Activated B cell treated with CpG ODN at 0.5 μM for 24 hours (primary cell): ENCODE measurements at regions not wholly inside any gene's neighbourhood (a gene's known extent, or its start where the extent isn't known, plus 50 kb on each side); places are given as distances from the start of the nearest gene placed in this dataset.

Source experiments
- ATAC-seq: fragments of 200-7000 bp; cut with Tn5 transposase; one replicate; pipeline ENCODE4 v1.10.0; 2021; ENCODE audit warnings: low read depth, mild to moderate bottlenecking, moderate library complexity
- CTCF ChIA-PET: fragments of 350-600 bp; sonication (Branson Sonifier 250); formaldehyde crosslinking; loops from one replicate; lab custom pipeline; 2021; ENCODE audit warnings: antibody characterized with exemption; lab: Charles Lee
- POLR2A ChIA-PET: fragments of 350-600 bp; sonication (Branson Sonifier 250); formaldehyde crosslinking; loops from one replicate; lab custom pipeline; 2021; ENCODE audit warnings: antibody characterized with exemption; lab: Charles Lee
- DNase-seq: peaks from one replicate; pipeline ENCODE4 v3.0.0; 2022
- H3K27ac Mint-ChIP-seq: one replicate; pipeline ENCODE4 v1.8.0; 2020; ENCODE audit warnings: mixed read lengths
- H3K27me3 Mint-ChIP-seq: one replicate; pipeline ENCODE4 v1.8.0; 2021; ENCODE audit warnings: mixed read lengths
- H3K36me3 Mint-ChIP-seq: one replicate; pipeline ENCODE4 v1.8.0; 2021; ENCODE audit warnings: low read depth, mixed read lengths
- H3K4me1 Mint-ChIP-seq: one replicate; pipeline ENCODE4 v1.8.0; 2021; ENCODE audit warnings: mixed read lengths
- H3K4me3 Mint-ChIP-seq: one replicate; pipeline ENCODE4 v1.8.0; 2020; ENCODE audit warnings: mild to moderate bottlenecking, mixed read lengths
- H3K9me3 Mint-ChIP-seq: one replicate; pipeline ENCODE4 v1.8.0; 2020; ENCODE audit warnings: mixed read lengths
- intact Hi-C: fragments of 100-400 bp; cut with micrococcal nuclease; formaldehyde crosslinking; loops from one replicate; pipeline ENCODE4 v1.15.1; 2024
- TF ChIP-seq, protein P1 (sequence below): fragments of 200-600 bp; IDR thresholded peaks from one replicate; pipeline ENCODE4 v1.8.0; 2022; ENCODE audit warnings: antibody characterized with exemption, mild to moderate bottlenecking

DNA sequence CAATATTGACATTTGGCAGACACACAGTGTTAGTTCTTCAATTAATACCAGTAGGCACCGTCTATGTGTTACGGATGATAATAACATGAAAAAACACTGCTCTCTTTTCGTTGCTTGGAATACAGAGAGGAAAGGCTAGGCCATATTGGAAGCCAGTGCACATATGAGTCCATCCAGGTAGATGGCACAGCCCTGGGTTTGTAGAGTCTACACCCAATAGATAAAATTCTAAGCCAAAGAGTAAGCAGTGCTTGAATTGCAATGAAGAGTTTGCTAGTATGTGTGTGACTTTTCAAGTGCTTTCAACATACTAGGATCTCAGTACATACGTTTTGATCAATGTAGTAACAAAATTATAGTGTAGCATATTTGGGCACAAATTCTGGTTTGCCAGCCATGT lies 243.3 kb upstream of the AVPR1A start:
- ChIA-PET POLR2A (no interaction called here), CTCF (no interaction called here)
- H3K27me3 Mint-ChIP-seq = no peaks in the 10 kb centered on the region
- H3K36me3 Mint-ChIP-seq = no peaks in the 10 kb centered on the region
- no peak for ATAC-seq
- no peak overlapping the region for H3K4me3 Mint-ChIP-seq
- H3K27ac Mint-ChIP-seq = no peak overlapping the region
- TF ChIP-seq, protein P1, sequence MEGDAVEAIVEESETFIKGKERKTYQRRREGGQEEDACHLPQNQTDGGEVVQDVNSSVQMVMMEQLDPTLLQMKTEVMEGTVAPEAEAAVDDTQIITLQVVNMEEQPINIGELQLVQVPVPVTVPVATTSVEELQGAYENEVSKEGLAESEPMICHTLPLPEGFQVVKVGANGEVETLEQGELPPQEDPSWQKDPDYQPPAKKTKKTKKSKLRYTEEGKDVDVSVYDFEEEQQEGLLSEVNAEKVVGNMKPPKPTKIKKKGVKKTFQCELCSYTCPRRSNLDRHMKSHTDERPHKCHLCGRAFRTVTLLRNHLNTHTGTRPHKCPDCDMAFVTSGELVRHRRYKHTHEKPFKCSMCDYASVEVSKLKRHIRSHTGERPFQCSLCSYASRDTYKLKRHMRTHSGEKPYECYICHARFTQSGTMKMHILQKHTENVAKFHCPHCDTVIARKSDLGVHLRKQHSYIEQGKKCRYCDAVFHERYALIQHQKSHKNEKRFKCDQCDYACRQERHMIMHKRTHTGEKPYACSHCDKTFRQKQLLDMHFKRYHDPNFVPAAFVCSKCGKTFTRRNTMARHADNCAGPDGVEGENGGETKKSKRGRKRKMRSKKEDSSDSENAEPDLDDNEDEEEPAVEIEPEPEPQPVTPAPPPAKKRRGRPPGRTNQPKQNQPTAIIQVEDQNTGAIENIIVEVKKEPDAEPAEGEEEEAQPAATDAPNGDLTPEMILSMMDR = no peak
- DNase-seq = no peak
- H3K4me1 Mint-ChIP-seq = no peaks in the 10 kb centered on the region
- intact Hi-C loops = no loop called here
- H3K9me3 Mint-ChIP-seq = peaks cover 2% of the 10 kb centered on the region

DNA sequence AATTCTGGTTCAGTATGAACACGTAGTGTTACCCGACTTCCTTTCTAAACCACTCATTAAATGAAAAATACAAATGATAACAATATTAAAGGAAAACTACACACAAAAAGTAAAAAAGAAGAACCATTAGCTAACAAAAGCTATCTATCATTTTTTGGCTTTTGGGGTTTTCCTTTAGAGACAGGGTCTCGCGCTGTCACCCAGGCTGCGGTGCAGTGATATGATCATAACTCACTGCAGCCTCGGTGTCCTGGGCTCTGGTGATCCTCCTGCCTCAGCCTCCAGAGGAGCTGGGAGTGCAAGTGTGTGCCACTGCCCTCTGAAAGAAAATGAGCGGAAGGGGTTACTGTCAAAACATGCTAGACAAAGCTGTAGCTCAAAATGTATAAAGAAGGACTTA lies 238.2 kb upstream of the AVPR1A start:
- Mint-ChIP-seq H3K36me3 (no peaks in the 10 kb centered on the region), H3K4me1 (no peaks in the 10 kb centered on the region), H3K9me3 (no peaks in the 10 kb centered on the region), H3K4me3 (no peak overlapping the region), H3K27ac (no peak overlapping the region), H3K27me3 (no peaks in the 10 kb centered on the region)
- intact Hi-C loops = no loop called here
- TF ChIP-seq, protein P1 = no peak
- ATAC-seq (no peak), DNase-seq (no peak)
- POLR2A ChIA-PET = no interaction called here
- CTCF ChIA-PET = no interaction called here

DNA sequence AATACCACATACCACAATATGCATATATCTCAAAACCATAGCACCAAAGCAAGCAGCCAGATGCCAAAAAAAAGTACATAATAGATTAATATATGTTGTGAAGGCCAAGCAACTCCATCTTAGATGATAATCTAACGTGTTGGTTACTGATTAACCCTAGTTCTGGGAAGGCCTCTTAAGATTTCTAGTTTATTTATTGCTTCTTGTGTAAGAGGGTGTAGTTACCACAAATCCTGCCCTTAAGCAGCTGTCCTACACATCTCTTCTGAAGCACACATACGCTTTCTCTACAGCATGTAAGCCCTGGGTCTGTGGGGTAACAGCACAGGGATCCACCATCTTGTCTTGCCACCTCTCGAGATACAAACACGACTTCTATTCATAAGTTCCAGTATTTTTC lies 236.8 kb upstream of the AVPR1A start:
- ATAC-seq (no peak), DNase-seq (no peak)
- no peaks in the 10 kb centered on the region for H3K27me3 Mint-ChIP-seq
- H3K9me3 Mint-ChIP-seq = no peaks in the 10 kb centered on the region
- no peak overlapping the region for H3K27ac Mint-ChIP-seq
- no peak overlapping the region for H3K4me3 Mint-ChIP-seq
- ChIA-PET CTCF (no interaction called here), POLR2A (no interaction called here)
- no peaks in the 10 kb centered on the region for H3K36me3 Mint-ChIP-seq
- intact Hi-C loops = no loop called here
- H3K4me1 Mint-ChIP-seq = no peaks in the 10 kb centered on the region
- TF ChIP-seq, protein P1 = no peak

DNA sequence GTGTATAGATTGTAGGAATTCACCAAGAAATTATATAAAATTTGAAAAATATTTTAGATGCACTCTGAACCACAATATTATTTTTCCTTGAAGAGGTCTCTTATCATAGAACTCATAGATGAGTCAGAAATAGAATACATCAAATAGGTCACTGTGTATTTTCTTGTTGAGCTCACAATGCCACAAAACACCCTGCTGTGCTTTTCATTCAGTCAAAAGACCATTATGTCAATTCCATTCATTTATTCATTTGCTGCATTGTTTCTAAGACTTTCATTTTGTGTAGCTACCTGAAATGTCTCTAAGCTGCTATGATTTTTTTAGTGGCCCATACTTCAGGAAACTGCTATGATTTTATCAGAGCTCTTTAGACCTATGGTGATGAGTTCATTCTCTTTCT lies 231.9 kb upstream of the AVPR1A start:
- TF ChIP-seq, protein P1 = no peak
- ATAC-seq (no peak), DNase-seq (no peak)
- no peak overlapping the region for H3K4me3 Mint-ChIP-seq
- no peaks in the 10 kb centered on the region for H3K9me3 Mint-ChIP-seq
- no peaks in the 10 kb centered on the region for H3K36me3 Mint-ChIP-seq
- no peaks in the 10 kb centered on the region for H3K27me3 Mint-ChIP-seq
- CTCF ChIA-PET = no interaction called here
- no peak overlapping the region for H3K27ac Mint-ChIP-seq
- POLR2A ChIA-PET = interaction anchor here (0.6 kb wide), 1 partner anchor 26 kb away, joined by 3 read pairs; no protein-coding TSS in a partner anchor
- no peaks in the 10 kb centered on the region for H3K4me1 Mint-ChIP-seq
- intact Hi-C loops = no loop called here

DNA sequence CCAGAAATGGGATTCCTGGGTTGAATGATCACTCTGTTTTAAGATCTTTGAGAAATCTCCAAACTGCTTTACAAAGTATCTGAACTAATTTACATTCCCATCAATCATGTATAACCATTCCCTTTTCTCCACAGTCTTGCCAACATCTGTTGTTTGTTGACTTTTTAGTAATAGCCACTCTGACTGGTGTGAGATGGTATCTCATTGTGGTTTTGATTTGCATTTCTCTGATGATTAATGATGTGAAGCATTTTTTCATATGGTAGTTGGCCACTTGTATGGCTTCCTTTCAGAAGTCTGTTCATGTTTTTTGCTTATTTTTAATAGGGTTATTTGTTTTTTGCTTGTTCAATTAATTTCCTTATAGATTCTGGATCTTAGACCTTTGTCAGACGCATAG lies 211.8 kb upstream of the AVPR1A start:
- CTCF ChIA-PET = no interaction called here
- DNase-seq (no peak), ATAC-seq (no peak)
- TF ChIP-seq, protein P1 = no peak
- Mint-ChIP-seq H3K9me3 (peaks cover 9% of the 10 kb centered on the region), H3K27me3 (no peaks in the 10 kb centered on the region), H3K27ac (no peak overlapping the region), H3K4me1 (no peaks in the 10 kb centered on the region), H3K4me3 (no peak overlapping the region), H3K36me3 (no peaks in the 10 kb centered on the region)
- POLR2A ChIA-PET = no interaction called here
- intact Hi-C loops = no loop called here
